Body of pancreas (tissue), 4 donors: ENCODE measurements at regions not wholly inside any gene's neighbourhood (a gene's known extent, or its start where the extent isn't known, plus 50 kb on each side); places are given as distances from the start of the nearest gene placed in this dataset.
A peak's percentile ranks its signal among the peaks of the same experiment; 100 is the strongest.

ENCODE experiments used
- ATAC-seq: fragments of 150-250 bp; one replicate; pipeline ENCODE4 v1.9.1; 2016
- DNase-seq, 4 donors: peaks; one replicate each; pipeline ENCODE4 v3.0.0-alpha.2; 2019
- H3K27ac ChIP-seq, 4 donors: fragments of 200-600 bp; sonication (generic); 1 replicate in 3 of 4; 2 replicates in 1 of 4; pipeline versions ENCODE4 v1.5.1 to v1.6.1; 2016 to 2019; ENCODE audit warnings: mild to moderate bottlenecking in 1 of 4, mixed read lengths in 1 of 4, moderate library complexity in 1 of 4
- H3K27me3 ChIP-seq, 2 donors: fragments of 200-600 bp; sonication (generic); one replicate each; pipeline ENCODE4 v1.6.0; 2016; ENCODE audit warnings: mild to moderate bottlenecking in 1 of 2
- H3K36me3 ChIP-seq, 2 donors: fragments of 200-600 bp; sonication (generic); replicated peaks in 1 of 2; 2 replicates each; pipeline ENCODE4 v1.5.1; 2016; ENCODE audit warnings: low read depth in 2 of 2; ENCODE audit not compliant: insufficient read depth in 1 of 2
- H3K4me1 ChIP-seq: fragments of 200-600 bp; sonication (generic); one replicate; pipeline ENCODE4 v1.6.0; 2016
- H3K4me3 ChIP-seq, 2 donors: fragments of 200-600 bp; sonication (generic); 1 replicate in 1 of 2; 2 replicates in 1 of 2; pipeline ENCODE4 v1.5.1; 2016 to 2019
- H3K9me3 ChIP-seq, 3 donors: fragments of 200-600 bp; sonication (generic); 1 replicate in 2 of 3; 2 replicates in 1 of 3; pipeline ENCODE4 v1.5.1; 2016
- CTCF ChIP-seq, 7 experiments: fragments of 450-650 bp in 4 of 7; fragments of 200-600 bp in 3 of 7; sonication (generic) in 3 of 7; IDR thresholded peaks; one replicate each; pipeline ENCODE4 v1.5.1; 2016 to 2019; ENCODE audit warnings: antibody characterized with exemption in 7 of 7
- POLR2A ChIP-seq, 3 donors: fragments of 450-650 bp; IDR thresholded peaks; one replicate each; pipeline ENCODE4 v1.6.1; 2016; ENCODE audit warnings: antibody characterized with exemption in 3 of 3, mild to moderate bottlenecking in 2 of 3
- WGBS, 2 donors: methylation state at CpG; one replicate each; pipeline ENCODE4 v1.1.5; 2017; 5-methylcytosine and 5-hydroxymethylcytosine counted together
- intact Hi-C: fragments of 100-400 bp; cut with DNase I; formaldehyde crosslinking; loops from one replicate; pipeline ENCODE4 v1.15.1; 2023

- H3K4me3 ChIP-seq, result no peak overlapping the region
- no peaks in the 10 kb centered on the region for H3K27me3 ChIP-seq
- H3K4me1 ChIP-seq, result no peaks in the 10 kb centered on the region
- TF ChIP-seq POLR2A (IDR thresholded peaks at IDR 0.05) (no peak), CTCF (IDR thresholded peaks at IDR 0.05) (no peak)
- DNase-seq, result no peak
- no peaks in the 10 kb centered on the region for H3K36me3 ChIP-seq
- no peaks in the 10 kb centered on the region for H3K9me3 ChIP-seq
- H3K27ac ChIP-seq, result no peak overlapping the region
- intact Hi-C loops, result no loop called here
- no peak for ATAC-seq
- 52 to 66% methylated on average over 3 of the region's 3 CpGs for WGBS, 2 donors
Observed at GRCh38 chr6:88361298-88361697, 195.2 kb upstream of the CNR1 start.

- intact Hi-C loops, result no loop called here
- no peak for TF ChIP-seq POLR2A (IDR thresholded peaks at IDR 0.05)
- no peak for TF ChIP-seq CTCF (IDR thresholded peaks at IDR 0.05)
- WGBS, 2 donors, result 17 to 25% methylated on average over 1 of the region's 1 CpG
Observed at GRCh38 chr6:88360203-88360797, 194.2 kb upstream of the CNR1 start.

GRCh38 chr6:88359530-88360202, 193.5 kb upstream of the CNR1 start:
- Histone ChIP-seq H3K27me3 (no peaks in the 10 kb centered on the region), H3K9me3 (no peaks in the 10 kb centered on the region), H3K36me3 (no peaks in the 10 kb centered on the region), H3K4me3 (no peak overlapping the region), H3K4me1 (no peaks in the 10 kb centered on the region), H3K27ac (no peak overlapping the region)
- DNase-seq (no peak), ATAC-seq (no peak)
- TF ChIP-seq POLR2A (IDR thresholded peaks at IDR 0.05) (no peak), CTCF (IDR thresholded peaks at IDR 0.05) (no peak)
- intact Hi-C loops, result no loop called here
- 36 to 38% methylated on average over 3 of the region's 3 CpGs for WGBS, 2 donors

More at GRCh38 chr6:88360203-88360797, 194.2 kb upstream of the CNR1 start:
- no peaks in the 10 kb centered on the region for H3K27me3 ChIP-seq
- H3K4me1 ChIP-seq, result no peaks in the 10 kb centered on the region
- H3K4me3 ChIP-seq, result no peak overlapping the region
- no peaks in the 10 kb centered on the region for H3K9me3 ChIP-seq
- H3K27ac ChIP-seq, result no peak overlapping the region
- no peaks in the 10 kb centered on the region for H3K36me3 ChIP-seq
- no peak for DNase-seq
- peak; percentile 12 for ATAC-seq

- Histone ChIP-seq H3K4me3 (no peak overlapping the region), H3K27ac (no peak overlapping the region), H3K9me3 (no peaks in the 10 kb centered on the region), H3K27me3 (no peaks in the 10 kb centered on the region), H3K36me3 (no peaks in the 10 kb centered on the region), H3K4me1 (no peaks in the 10 kb centered on the region)
- ATAC-seq (no peak), DNase-seq (no peak)
- intact Hi-C loops, result no loop called here
- no peak for TF ChIP-seq POLR2A (IDR thresholded peaks at IDR 0.05)
- no peak for TF ChIP-seq CTCF (IDR thresholded peaks at IDR 0.05)
Observed at GRCh38 chr6:88358846-88359245, 192.7 kb upstream of the CNR1 start.

GRCh38 chr6:88349511-88349910, 183.4 kb upstream of the CNR1 start:
- WGBS, 2 donors, result 18 to 20% methylated on average over 1 of the region's 1 CpG
- H3K4me3 ChIP-seq, result no peak overlapping the region

More at GRCh38 chr6:88349511-88349910, 183.4 kb upstream of the CNR1 start:
- Histone ChIP-seq H3K27ac (no peak overlapping the region), H3K4me1 (no peaks in the 10 kb centered on the region), H3K36me3 (no peaks in the 10 kb centered on the region), H3K9me3 (no peaks in the 10 kb centered on the region), H3K27me3 (no peaks in the 10 kb centered on the region)
- intact Hi-C loops, result no loop called here
- DNase-seq (no peak), ATAC-seq (no peak)
- TF ChIP-seq CTCF (IDR thresholded peaks at IDR 0.05) (no peak), POLR2A (IDR thresholded peaks at IDR 0.05) (no peak)
